NCI-H1417 (cell line): ENCODE measurements at regions not wholly inside any gene's neighbourhood (a gene's known extent, or its start where the extent isn't known, plus 50 kb on each side); places are given as distances from the start of the nearest gene placed in this dataset.

ENCODE experiments used
- DNase-seq, 3 experiments: peaks; one replicate each; lab custom pipeline; 2025; lab: John Stamatoyannopoulos, UW

DNA sequence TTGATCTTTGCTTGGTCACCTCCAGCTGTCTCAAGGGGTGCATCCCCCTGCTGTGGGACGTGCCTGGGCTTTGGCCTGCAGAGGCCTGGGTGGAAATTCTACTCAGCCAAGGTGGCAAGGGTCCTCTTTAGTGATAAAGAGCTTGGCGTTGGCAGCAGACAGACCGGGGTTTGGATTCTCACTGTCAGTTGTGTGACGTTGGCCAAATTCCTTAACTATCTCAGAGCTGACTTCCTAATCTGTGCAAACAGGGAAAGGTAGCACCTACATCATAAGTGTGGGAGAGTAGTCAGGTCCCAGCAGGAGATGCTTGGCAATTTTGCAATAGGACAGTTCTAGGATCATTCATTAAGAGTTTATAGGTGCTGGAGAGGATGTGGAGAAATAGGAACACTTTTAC is 154.3 kb upstream of the GSC start:
- DNase-seq: no peak

GRCh38 chr14:94923786-94924185 is 153.9 kb upstream of the GSC start:
- DNase-seq: no peak

DNA sequence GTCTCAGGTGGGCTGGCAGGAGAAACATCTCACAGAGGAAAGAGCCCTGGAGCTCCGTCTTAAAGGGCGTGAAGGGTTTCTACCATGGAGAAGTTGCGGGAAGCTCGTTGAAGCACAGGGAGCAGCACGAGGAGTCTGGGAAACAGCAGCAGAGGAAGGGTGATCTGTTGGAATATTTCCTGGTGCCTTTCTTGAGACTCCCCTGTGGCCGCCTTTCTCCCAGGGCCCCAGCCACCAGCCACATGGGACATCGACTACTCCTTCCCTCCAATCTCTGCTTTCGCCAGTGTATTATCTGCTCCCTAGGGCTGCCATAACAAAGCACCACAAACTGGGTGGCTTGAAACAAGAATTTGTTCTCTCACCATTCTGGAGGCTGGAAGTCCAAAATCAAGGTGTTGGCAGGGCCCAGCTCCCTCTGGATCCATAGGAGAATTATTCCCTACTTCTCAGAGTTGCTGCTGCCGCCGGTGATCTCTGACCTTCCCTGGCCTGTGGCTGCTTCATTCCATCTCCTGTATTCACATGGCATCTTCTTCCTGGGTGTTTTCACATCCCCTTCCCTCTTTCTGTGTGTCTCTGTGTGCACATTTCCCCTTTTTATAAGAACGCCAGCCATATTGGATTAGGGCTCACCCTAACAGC is 152.8 kb upstream of the GSC start:
- no peak for DNase-seq

GRCh38 chr14:94921882-94922585 is 152.1 kb upstream of the GSC start:
- no peak for DNase-seq

DNA sequence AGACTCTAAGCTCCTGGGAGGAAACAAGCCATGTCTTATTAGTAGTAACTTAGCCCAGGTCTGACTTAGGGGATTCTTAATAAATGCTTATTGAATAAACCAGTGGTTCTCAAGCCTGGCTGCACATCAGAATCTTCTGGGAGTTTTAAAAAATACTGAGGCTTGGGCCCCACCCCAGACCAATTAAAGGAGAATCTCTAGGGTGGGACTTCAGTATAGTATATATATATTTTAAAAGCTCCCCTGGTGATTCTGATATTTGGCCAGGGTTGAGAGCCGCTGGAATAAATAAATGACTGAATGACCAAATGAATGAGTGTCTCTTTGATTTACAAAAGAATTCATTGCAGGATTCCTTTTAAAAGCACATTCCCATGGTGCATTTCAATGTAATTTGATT is 151.5 kb upstream of the GSC start:
- no peak for DNase-seq

DNA sequence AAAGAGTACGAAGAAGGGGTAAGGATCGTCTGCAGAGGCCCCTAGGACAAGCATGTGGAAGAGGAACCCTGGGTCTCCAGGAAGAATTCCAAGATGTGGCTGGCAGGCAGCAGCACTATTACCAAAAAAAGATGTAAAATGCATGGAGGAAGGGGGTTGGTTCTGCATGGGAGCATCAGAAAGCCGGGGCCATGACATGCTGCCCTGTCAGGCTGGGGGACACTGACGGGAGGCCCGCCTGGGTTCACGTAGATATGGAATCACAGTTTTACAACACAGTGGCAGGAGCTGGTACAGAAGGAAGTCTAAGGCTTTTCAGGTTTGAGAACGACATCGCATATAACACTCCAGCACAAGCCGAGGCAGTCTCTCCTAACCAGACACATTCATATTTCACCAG is 150.0 kb upstream of the GSC start:
- no peak for DNase-seq

GRCh38 chr14:94918896-94919295 is 149.0 kb upstream of the GSC start:
- no peak for DNase-seq

DNA sequence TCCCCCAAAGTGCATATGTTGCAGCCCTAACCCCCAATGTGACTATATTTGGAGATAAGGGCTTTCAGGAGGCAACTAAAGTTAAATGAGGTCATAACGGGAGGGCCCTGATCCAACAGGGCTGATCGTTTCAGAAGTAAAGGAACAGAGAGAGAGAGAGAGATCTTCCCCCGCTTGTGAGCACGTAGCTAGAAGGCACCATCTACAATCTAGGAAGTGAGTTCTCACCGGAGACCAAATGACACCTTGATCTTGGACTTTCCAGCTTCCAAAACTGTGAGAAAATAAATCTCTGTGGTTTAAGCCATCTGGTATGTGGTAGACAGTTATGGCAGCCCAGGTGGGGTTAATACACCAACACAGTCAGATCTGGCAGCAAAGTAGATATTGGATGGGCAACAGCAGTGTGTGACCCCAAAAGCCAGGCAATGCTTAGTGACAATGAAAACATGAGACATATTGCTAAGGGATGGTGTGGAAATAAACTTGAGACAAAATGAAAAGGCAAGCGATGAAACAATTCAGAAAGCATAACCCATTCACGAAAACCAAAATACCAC is 147.2 kb upstream of the GSC start:
- DNase-seq: no peak

- no peak for DNase-seq
Observed at GRCh38 chr14:94914191-94914590, 144.3 kb upstream of the GSC start.

GRCh38 chr14:94907626-94908261 is 137.8 kb upstream of the GSC start:
- DNase-seq: peak in 1 of 3 experiments; percentile 16

DNA sequence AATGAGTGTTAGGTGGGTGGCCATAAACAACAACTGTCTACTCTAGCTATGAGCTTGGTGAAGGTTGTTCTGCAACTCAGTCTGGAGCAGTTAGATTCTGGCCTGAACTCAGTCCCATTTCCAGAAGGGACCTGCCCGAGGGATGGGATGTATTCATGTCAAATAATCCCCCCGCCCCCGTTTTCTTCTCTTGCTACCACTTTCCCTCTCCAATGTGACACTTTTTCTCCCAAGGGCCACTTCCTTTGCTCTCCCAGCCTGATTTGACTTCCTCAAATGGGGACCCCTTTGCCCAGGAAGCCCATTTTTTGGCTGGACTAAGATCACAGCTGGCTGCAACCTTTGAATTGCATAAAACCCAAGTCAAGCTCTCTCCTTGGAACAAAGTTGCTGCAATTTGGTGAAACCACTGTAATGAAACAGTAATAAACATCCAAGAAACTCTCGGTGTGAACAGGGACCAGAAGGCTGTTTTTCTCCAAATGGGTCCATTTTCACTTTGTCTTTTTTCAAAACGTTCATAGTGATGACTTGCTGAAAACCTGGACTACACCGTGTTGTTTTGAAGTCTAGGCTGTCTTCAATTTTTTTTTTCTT is 137.2 kb upstream of the GSC start:
- DNase-seq: no peak

DNA sequence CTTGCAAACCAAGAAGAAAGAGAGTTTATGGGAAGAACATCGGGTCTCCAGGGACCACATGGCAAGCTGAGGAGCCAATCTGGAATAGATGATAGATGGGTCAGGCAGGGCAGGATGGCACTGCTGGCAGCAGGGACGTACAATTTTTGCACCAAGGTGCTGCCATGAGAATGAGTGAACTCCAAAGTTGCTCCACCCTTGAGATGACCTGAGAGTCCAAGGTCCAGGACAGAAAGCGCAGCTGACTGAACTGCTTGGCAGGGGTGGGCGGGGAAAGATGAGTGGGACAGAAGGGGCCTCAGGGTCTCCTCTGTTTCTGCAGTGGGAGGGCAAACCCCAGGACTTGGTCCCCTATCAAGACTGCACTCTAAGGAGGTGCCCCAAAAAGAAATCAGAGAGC is 136.7 kb upstream of the GSC start:
- no peak for DNase-seq

DNA sequence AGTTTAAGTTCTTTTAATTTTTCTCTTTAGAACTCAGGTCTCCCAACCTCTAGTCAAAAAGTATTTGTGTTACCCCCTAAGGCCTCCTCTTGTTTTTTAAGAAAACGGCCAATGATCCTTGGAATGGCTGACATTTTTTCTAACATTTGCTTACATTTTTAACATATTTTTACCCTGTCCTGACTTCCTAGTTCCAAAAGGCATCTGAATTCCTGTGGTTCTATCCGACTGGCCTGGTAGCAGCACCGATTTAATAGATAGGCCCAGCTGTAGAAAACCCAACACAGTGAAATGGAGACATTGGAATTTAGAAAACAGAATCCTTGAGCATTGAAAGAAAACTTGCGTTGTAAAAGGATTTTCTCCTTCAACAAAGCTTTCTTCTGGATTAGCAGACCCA is 134.7 kb upstream of the GSC start:
- DNase-seq: no peak

DNA sequence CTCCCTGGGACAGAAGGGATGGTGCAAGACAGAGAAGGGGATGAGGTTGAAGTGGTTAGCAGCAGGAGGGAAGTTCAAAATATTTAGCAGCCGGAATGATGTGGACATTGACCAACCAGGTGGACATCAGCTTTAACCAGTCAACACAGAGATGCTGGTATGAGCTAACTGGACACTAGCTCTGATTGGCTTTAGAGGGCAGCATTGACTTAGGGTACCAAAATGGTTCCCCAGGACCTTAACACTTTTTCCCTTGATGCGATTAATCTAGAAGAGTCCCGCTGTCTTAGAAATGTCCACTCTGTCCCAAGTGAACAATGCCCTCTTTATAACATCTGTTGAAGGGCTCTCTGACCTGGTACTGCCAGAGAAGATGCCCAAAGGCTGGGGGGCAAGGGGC is 134.0 kb upstream of the GSC start:
- DNase-seq: no peak

GRCh38 chr14:94903338-94903737 is 133.4 kb upstream of the GSC start:
- DNase-seq: no peak

DNA sequence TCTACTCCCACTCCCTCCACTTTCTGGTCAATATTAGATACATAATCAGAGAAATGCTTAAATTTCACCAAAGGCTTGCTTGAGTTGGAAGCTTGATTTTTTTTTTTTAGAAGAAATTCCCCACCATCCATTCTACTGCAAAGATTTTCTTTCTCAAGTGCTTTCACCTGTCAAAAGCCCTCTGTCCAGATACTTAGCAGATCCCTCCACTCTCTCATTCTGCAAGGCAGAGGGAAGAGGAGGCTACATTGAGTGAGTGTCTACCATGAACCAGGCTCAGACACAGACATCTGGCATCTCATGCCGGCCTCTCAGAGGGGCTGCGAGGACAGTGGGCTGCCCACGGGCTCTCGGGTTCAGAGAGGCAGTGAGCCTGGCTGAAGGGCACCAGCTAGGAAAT is 127.6 kb upstream of the GSC start:
- no peak for DNase-seq

DNA sequence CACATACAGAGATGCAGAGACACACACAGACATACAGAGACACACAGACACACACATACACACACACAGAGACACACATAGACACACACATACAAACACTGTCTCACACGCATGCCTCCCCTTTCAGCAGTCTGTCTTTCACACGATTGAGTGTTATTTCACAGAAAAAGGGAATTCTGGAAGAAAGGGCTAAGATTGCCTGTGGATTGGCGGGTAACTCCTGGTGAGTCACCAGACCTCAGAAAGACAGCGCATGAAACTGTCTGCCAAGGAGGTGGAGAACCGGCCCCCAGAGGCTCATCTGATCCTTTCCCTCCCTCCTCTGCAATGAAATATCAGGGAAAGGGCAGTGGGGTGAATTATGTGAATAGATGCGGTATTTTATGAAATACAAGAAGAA is 127.2 kb upstream of the GSC start:
- DNase-seq: no peak

GRCh38 chr14:94893411-94894160 is 123.7 kb upstream of the GSC start:
- no peak for DNase-seq

DNA sequence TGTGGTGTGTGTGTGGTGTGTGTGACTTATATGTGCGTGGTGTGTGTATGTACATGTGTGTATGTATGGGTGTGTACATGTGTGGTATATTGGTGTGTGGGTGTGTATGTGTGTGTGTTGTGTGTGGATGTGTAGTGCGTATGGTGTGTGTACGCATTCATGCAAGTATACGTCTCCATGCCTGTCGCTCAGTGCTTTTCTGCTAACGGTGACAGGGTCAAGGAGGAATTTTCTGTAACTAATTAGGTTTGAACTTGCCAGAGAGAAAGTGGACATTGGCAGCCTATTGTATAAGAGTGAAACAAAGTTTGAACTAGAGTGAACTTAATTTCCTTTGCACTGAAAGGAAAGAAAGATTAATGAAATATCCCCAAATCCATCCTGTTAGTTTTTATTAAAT is 120.9 kb upstream of the GSC start:
- DNase-seq: no peak

GRCh38 chr14:94889520-94890312 is 119.8 kb upstream of the GSC start:
- no peak for DNase-seq

DNA sequence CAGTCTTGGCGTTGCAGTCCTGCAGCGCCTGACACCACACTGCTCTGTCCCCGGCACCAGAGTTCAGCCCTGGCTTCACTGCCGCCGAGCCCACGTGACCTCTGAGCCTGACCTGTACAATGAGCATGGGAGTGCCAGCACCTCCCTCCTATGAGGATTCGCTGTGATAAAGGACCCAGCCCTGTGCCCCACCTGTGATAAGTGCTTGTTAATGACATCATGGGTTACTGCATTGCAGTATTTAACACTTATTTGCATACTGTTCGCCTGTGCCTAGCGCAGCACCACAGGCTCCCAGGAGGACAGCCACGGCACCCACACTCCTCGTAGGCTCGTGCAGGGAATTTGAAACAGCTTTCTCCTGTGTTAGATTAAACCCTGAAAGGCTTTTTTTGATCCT is 118.2 kb upstream of the GSC start:
- DNase-seq: peak; percentile 10 to 53 (median 16)
